ENCODE measurements at regions not wholly inside any gene's neighbourhood (a gene's known extent, or its start where the extent isn't known, plus 50 kb on each side); places are given as distances from the start of the nearest gene placed in this dataset.

DNA sequence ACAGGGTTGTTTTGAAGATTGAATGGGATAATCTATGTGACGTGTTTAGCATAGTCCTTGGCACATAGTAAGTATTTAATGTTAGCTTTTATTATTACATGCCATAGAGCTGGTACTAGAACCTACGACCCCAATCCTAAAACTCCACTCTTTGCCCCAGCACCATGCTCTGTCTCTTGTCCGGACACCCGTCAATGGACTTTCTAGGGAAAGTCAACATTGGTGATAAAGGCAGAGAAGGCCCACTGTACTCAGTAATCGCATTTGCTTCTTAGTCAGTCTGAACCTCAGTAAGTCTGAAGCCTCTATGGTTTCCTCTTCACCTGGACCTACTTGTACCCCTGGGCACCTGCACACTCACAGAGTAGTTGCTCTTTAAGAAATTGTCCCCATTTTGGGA lies 153.1 kb upstream of the PRMT8 start:
- TF ChIP-seq SNAI2 (CRISPR knock-in tag; IDR thresholded peaks at IDR 0.05) (no peak), ZNF565 (CRISPR knock-in tag; conservative IDR thresholded peaks at IDR 0.05; ENCODE audit: low read depth) (no peak), ZNF8 (CRISPR knock-in tag; IDR thresholded peaks at IDR 0.05) (no peak), ARNTL (CRISPR knock-in tag; IDR thresholded peaks at IDR 0.05; ENCODE audit: borderline replicate concordance, low read depth) (no peak), TCF4 (CRISPR knock-in tag; IDR thresholded peaks at IDR 0.05; ENCODE audit: borderline replicate concordance) (no peak), CSDC2 (CRISPR knock-in tag; IDR thresholded peaks at IDR 0.05) (no peak)
- TF ChIP-seq, protein P1, sequence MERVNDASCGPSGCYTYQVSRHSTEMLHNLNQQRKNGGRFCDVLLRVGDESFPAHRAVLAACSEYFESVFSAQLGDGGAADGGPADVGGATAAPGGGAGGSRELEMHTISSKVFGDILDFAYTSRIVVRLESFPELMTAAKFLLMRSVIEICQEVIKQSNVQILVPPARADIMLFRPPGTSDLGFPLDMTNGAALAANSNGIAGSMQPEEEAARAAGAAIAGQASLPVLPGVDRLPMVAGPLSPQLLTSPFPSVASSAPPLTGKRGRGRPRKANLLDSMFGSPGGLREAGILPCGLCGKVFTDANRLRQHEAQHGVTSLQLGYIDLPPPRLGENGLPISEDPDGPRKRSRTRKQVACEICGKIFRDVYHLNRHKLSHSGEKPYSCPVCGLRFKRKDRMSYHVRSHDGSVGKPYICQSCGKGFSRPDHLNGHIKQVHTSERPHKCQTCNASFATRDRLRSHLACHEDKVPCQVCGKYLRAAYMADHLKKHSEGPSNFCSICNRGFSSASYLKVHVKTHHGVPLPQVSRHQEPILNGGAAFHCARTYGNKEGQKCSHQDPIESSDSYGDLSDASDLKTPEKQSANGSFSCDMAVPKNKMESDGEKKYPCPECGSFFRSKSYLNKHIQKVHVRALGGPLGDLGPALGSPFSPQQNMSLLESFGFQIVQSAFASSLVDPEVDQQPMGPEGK (CRISPR knock-in tag; IDR thresholded peaks at IDR 0.05; ENCODE audit: borderline replicate concordance) = no peak

Data from SK-N-SH treated with all-trans-retinoic acid at 6 μM for 48 hours (cell line).